ENCODE measurements at regions not wholly inside any gene's neighbourhood (a gene's known extent, or its start where the extent isn't known, plus 50 kb on each side); places are given as distances from the start of the nearest gene placed in this dataset.

GRCh38 chr6:169918239-169918953 lies 167.0 kb downstream of the ERMARD start:
- Histone ChIP-seq H3K36me3 (ENCODE audit: insufficient read depth) (no peaks in the 10 kb centered on the region), H3F3A (replicated peaks; ENCODE audit: low read depth) (0 out of 2 replicates have a peak, but pooled peaks cover 5% of the 10 kb centered on the region), H3K79me2 (replicated peaks; ENCODE audit: insufficient read depth) (no peaks in the 10 kb centered on the region), H3K4me3 (no peak overlapping the region), H4K20me1 (replicated peaks; ENCODE audit: insufficient read depth) (no peaks in the 10 kb centered on the region), H3K27ac (ENCODE audit: low read depth) (no peak overlapping the region), H3K27me3 (ENCODE audit: insufficient read depth) (no peaks in the 10 kb centered on the region), H2AFZ (no peak overlapping the region), H3K4me2 (no peak overlapping the region), H3K4me1 (ENCODE audit: insufficient read depth) (no peaks in the 10 kb centered on the region), H3K9me2 (ENCODE audit: insufficient read depth) (no peaks in the 10 kb centered on the region)
- DNase-seq (ENCODE audit: low spot score), result no peak
- peaks cover 8% of the 10 kb centered on the region for H3K27me3 Mint-ChIP-seq (ENCODE audit: insufficient read depth, low read depth, poor library complexity)
- TF ChIP-seq EZH2 (IDR thresholded peaks at IDR 0.05; ENCODE audit: low read depth, unreplicated experiment), result no peak
- no peak for TF ChIP-seq JUNB (IDR thresholded peaks at IDR 0.05; ENCODE audit: unreplicated experiment)
- TF ChIP-seq NANOG (IDR thresholded peaks at IDR 0.05; ENCODE audit: borderline replicate concordance), result no peak
- TF ChIP-seq ZNF462 (CRISPR knock-in tag; IDR thresholded peaks at IDR 0.05), result no peak
- TF ChIP-seq ZNF331 (CRISPR knock-in tag; IDR thresholded peaks at IDR 0.05; ENCODE audit: low read depth), result no peak
- no peak for TF ChIP-seq EZH2phosphoT487 (IDR thresholded peaks at IDR 0.05; ENCODE audit: unreplicated experiment)
- no peak for TF ChIP-seq POLR2AphosphoS5 (IDR thresholded peaks at IDR 0.05; ENCODE audit: low read depth)
- TF ChIP-seq STAT1 (IDR thresholded peaks at IDR 0.05; ENCODE audit: unreplicated experiment), result no peak
- TF ChIP-seq ZNF114 (CRISPR knock-in tag; IDR thresholded peaks at IDR 0.05), result no peak
- no peak for TF ChIP-seq ETS1 (IDR thresholded peaks at IDR 0.05)
- no peak for TF ChIP-seq REST (IDR thresholded peaks at IDR 0.05; ENCODE audit: unreplicated experiment)
- no peak for TF ChIP-seq CREB1 (CRISPR knock-in tag; IDR thresholded peaks at IDR 0.05; ENCODE audit: low read depth)
- no peak for TF ChIP-seq CTCF (conservative IDR thresholded peaks at IDR 0.05; ENCODE audit: low read depth in 2 of 2)
- no peak overlapping the region for H3K27ac Mint-ChIP-seq
- H3K4me3 Mint-ChIP-seq, result no peak overlapping the region; the same call in 2 of the 3 replicates
- H3K4me1 Mint-ChIP-seq, result peaks cover 5% of the 10 kb centered on the region
- peaks cover 5% of the 10 kb centered on the region; the same call in 1 of the 3 replicates for H3K36me3 Mint-ChIP-seq (ENCODE audit: low read depth)
- no peak for ATAC-seq
- H3K9me3 Mint-ChIP-seq, result peaks cover 7% of the 10 kb centered on the region

All from GM23338 (cell line).